ENCODE measurements at regions not wholly inside any gene's neighbourhood (a gene's known extent, or its start where the extent isn't known, plus 50 kb on each side); places are given as distances from the start of the nearest gene placed in this dataset.

DNA sequence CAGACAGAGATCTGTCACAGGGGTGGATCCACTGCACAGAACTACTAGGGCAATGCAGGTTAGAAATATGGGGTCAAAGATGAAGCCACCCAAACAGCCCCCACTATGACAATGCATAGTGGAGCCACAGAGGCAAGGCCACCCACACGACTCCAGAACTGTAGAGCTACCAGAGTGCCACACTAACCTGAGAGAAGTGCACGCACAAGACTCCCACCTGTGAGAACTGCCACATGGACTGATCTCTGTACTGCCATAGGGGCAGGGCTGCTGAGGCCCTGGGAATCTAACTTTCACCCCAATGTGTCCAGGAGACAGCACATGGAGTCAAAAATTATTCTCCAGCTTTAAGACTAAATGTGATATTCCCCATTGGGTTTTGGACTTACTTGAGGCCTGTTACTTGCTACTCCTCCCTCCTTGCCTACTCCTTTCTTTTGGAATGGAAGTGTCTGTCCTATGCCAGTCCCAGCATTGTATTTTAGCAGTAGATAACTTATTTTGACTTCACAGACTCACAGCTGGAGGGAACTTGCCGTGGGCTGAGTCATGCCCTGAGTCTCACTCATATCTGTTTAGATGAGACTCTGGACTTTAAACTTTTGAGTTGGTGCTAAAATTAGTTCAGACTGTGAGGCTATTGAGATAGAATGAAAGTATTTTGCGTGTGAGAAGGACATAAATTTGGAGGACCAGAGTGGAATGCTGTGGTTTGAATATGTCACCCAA lies 853.3 kb downstream of the MAT2B start:
- TF ChIP-seq CTCF (IDR thresholded peaks at IDR 0.05; ENCODE audit: low read depth, low read length, missing control alignments), result no peak
- no peak for DNase-seq (ENCODE audit: extremely low read depth, low read depth)
- no peak overlapping the region for H3K4me3 ChIP-seq (replicated peaks; ENCODE audit: low read depth, low read length)

DNA sequence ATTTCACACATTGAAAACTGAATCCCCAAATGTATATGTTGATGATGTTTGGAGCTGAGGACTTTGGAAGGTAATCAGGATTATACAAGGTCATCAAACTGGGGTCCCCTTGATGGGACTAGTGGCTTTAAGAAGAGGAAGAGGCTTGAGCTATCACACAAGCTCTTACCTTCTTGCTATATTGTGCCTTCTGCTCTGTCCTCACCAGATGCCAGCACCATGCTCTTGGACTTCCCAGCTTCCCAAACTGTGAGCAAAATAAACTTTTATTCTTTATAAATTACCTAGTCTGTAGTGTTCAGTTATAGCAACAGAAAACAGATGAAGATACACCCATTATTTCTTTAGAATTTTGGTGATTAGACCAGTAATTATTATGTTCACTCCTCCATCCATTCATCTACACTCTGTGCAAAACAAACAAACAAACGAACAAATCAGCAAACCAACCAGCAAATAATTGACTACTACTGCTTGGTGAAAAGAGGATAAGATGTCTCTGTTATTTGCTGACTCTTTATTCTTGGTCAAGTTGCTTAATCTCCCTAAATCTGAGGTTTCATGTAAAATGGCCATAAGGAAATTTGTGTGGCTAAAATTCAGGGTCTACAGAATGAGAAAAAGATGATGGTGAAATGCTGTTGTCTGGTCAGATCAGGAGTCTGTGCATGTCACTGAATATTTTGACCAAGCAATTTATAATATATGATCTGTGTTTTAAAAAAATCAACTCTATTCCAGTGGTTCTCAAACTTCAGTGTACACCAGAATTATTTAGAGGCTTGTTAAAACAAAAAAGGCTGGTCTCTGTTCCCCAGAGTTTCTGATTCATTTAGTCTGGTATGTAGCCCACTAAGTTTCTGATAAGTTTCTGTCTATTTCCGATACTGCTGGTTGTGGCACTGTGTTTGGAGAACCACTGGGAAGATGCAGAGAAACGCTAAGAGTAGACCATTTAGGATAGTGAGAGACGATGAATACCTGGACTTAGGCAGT lies 854.1 kb downstream of the MAT2B start:
- DNase-seq (ENCODE audit: extremely low read depth, low read depth), result no peak
- TF ChIP-seq CTCF (IDR thresholded peaks at IDR 0.05; ENCODE audit: low read depth, low read length, missing control alignments), result no peak
- no peak overlapping the region for H3K4me3 ChIP-seq (replicated peaks; ENCODE audit: low read depth, low read length)

GRCh38 chr5:164360589-164360988 lies 855.2 kb downstream of the MAT2B start:
- TF ChIP-seq CTCF (IDR thresholded peaks at IDR 0.05; ENCODE audit: low read depth, low read length, missing control alignments), result no peak
- no peak for DNase-seq (ENCODE audit: extremely low read depth, low read depth)

GRCh38 chr5:164361986-164362385 lies 856.6 kb downstream of the MAT2B start:
- no peak for DNase-seq (ENCODE audit: extremely low read depth, low read depth)
- H3K4me3 ChIP-seq (replicated peaks; ENCODE audit: low read depth, low read length), result no peak overlapping the region
- no peak for TF ChIP-seq CTCF (IDR thresholded peaks at IDR 0.05; ENCODE audit: low read depth, low read length, missing control alignments)

More at GRCh38 chr5:164360589-164360988, 855.2 kb downstream of the MAT2B start:
- H3K4me3 ChIP-seq (replicated peaks; ENCODE audit: low read depth, low read length), result no peak overlapping the region

DNA sequence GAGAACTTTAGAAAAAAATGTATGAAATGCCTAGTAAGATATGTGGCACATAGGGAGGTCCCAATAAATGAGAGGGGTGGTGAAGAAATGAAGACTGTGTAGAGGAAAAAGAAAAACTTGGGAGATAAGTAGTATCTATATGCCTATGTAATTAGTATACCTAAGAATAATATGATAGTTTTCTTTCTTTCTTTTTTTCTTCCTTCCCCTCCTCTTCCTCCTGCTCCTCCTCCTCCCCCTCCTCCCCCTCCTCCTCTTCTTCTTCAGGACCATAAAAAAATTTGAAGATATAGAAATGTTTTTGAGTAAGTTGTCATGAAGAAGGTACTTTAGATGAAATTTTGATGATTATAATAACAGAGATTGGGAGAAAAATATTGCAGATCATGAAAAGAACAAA lies 857.4 kb downstream of the MAT2B start:
- no peak for DNase-seq (ENCODE audit: extremely low read depth, low read depth)
- no peak for TF ChIP-seq CTCF (IDR thresholded peaks at IDR 0.05; ENCODE audit: low read depth, low read length, missing control alignments)
- H3K4me3 ChIP-seq (replicated peaks; ENCODE audit: low read depth, low read length), result no peak overlapping the region

DNA sequence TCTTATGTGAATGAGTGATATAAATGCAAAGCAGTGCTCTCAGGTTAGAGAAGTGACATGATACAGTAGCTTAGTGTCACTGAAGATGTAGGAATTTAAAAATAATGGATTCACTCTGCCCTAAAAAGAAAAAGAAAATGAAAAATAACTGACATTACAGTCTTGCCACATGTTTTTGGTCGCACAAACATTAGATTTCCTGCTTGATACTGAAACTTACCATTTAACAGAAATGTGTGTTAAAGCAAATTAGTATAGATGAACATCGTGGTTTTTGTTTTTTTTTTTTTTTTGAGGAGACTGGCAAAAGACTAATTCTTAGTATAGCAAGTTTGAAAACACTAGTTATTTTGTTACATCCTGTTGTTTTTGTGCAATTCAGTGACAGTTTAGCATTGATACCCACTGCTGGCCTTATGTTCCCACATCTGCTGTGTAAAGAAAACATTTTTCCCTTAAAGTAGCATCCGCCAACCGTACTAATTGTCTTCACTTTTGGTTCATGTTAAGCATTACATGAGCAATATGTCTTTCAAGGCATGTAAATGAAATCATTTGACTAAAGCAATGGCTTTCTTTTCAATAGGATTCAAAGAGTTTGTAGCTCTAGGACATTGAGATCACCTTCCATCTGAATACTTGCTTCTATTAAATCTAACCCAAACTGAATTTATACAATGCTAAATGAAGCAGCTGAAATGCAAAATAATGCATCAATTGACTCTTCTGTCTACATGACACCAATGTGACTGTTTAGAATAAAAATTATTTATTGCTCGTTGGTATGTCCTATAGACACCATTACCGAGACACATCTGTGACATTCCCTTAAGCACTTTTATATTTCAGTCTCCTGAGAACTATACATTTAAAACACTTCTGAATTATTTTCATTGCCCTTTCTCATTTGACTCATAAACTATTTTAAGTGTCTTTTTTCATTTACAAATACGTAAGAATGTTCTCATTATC lies 859.1 kb downstream of the MAT2B start:
- no peak for DNase-seq (ENCODE audit: extremely low read depth, low read depth)
- H3K4me3 ChIP-seq (replicated peaks; ENCODE audit: low read depth, low read length), result no peak overlapping the region
- TF ChIP-seq CTCF (IDR thresholded peaks at IDR 0.05; ENCODE audit: low read depth, low read length, missing control alignments), result no peak
